OCI-LY7 (cell line): ENCODE measurements at regions not wholly inside any gene's neighbourhood (a gene's known extent, or its start where the extent isn't known, plus 50 kb on each side); places are given as distances from the start of the nearest gene placed in this dataset.

Experiments
- BruUV-seq: library from RNA; stranded (reverse); fragments of 400-500 nt; replicated peaks from 2 replicates; lab custom pipeline; 2021; lab: Mats Ljungman, UMichigan
- CTCF ChIA-PET: fragments of 300-600 bp; sonication (Branson Sonifier 250); formaldehyde crosslinking; loops from one replicate; lab custom pipeline; 2022; ENCODE audit warnings: antibody characterized with exemption; ENCODE audit not compliant: unreplicated experiment; lab: Charles Lee
- POLR2A ChIA-PET: fragments of 300-600 bp; sonication (Branson Sonifier 250); formaldehyde crosslinking; loops from one replicate; lab custom pipeline; 2022; ENCODE audit warnings: antibody characterized with exemption; lab: Charles Lee
- DNase-seq: peaks from one replicate; pipeline ENCODE4 v3.0.0-alpha.2; 2015; ENCODE audit warnings: low spot score
- H2AFZ ChIP-seq: fragments of 200-600 bp; sonication (generic), shearing (Covaris generic); 2 replicates; pipeline ENCODE4 v1.6.1; 2014; ENCODE audit warnings: mild to moderate bottlenecking, antibody characterized with exemption, low read length, moderate library complexity
- H3K27ac ChIP-seq: fragments of 200-600 bp; sonication (generic); 2 replicates; pipeline ENCODE4 v1.5.1; 2014; ENCODE audit warnings: mixed run types, low read depth, mild to moderate bottlenecking, moderate library complexity, low read length, inconsistent platforms; ENCODE audit not compliant: poor library complexity, severe bottlenecking
- H3K36me3 ChIP-seq: fragments of 200-600 bp; sonication (generic); 2 replicates; pipeline ENCODE4 v1.6.1; 2014; ENCODE audit warnings: mild to moderate bottlenecking, antibody characterized with exemption, low read length, moderate library complexity, mixed read lengths; ENCODE audit not compliant: insufficient read depth
- H3K4me1 ChIP-seq: fragments of 200-600 bp; sonication (generic); 2 replicates; pipeline ENCODE4 v1.5.1; 2014; ENCODE audit warnings: mild to moderate bottlenecking, low read length; ENCODE audit not compliant: insufficient read depth, poor library complexity, severe bottlenecking
- H3K4me2 ChIP-seq: fragments of 200-600 bp; sonication (generic); 2 replicates; pipeline ENCODE4 v1.6.1; 2014; ENCODE audit warnings: mild to moderate bottlenecking, low read length
- H3K4me3 ChIP-seq: fragments of 200-600 bp; sonication (generic); 2 replicates; pipeline ENCODE4 v1.5.1; 2014; ENCODE audit warnings: mild to moderate bottlenecking, low read depth, low read length; ENCODE audit not compliant: poor library complexity, severe bottlenecking
- H3K79me2 ChIP-seq: fragments of 200-600 bp; sonication (generic); 2 replicates; pipeline ENCODE4 v1.6.1; 2016; ENCODE audit warnings: low read depth, mild to moderate bottlenecking, low read length, moderate library complexity, mixed read lengths; ENCODE audit not compliant: insufficient read depth
- H3K9me2 ChIP-seq: fragments of 200-600 bp; sonication (generic); 2 replicates; pipeline ENCODE4 v1.6.1; 2016; ENCODE audit warnings: mild to moderate bottlenecking, low read length, mixed read lengths; ENCODE audit not compliant: insufficient read depth
- H3K9me3 ChIP-seq: fragments of 200-600 bp; sonication (generic); 2 replicates; pipeline ENCODE4 v1.6.1; 2014; ENCODE audit warnings: mild to moderate bottlenecking, mixed run types, low read length, mixed read lengths
- H4K20me1 ChIP-seq: fragments of 200-600 bp; sonication (generic); 2 replicates; pipeline ENCODE4 v1.6.1; 2014; ENCODE audit warnings: mild to moderate bottlenecking, antibody characterized with exemption, low read length, moderate library complexity, mixed read lengths; ENCODE audit not compliant: insufficient read depth
- CTCF ChIP-seq: fragments of 200-600 bp; sonication (generic); conservative IDR thresholded peaks from 2 replicates; pipeline ENCODE4 v1.5.1; 2014; ENCODE audit warnings: mild to moderate bottlenecking, antibody characterized with exemption, low read length, moderate library complexity, mixed read lengths
- EZH2phosphoT487 ChIP-seq: fragments of 200-600 bp; sonication (generic); IDR thresholded peaks from 2 replicates; pipeline ENCODE4 v1.6.1; 2018; ENCODE audit warnings: low read depth, borderline replicate concordance, mild to moderate bottlenecking, mixed run types, antibody characterized with exemption, low read length, moderate library complexity, mixed read lengths
- intact Hi-C: fragments of 100-400 bp; cut with micrococcal nuclease; formaldehyde crosslinking; loops from one replicate; pipeline ENCODE4 v1.10.0; 2022; ENCODE audit not compliant: unreplicated experiment

GRCh38 chr4:130486186-130486585 lies 1390.2 kb downstream of the C4orf33 start:
- Histone ChIP-seq H4K20me1 (no peaks in the 10 kb centered on the region), H2AFZ (no peak overlapping the region), H3K79me2 (no peaks in the 10 kb centered on the region), H3K9me3 (no peaks in the 10 kb centered on the region), H3K36me3 (no peaks in the 10 kb centered on the region), H3K9me2 (no peaks in the 10 kb centered on the region), H3K4me1 (no peaks in the 10 kb centered on the region), H3K4me2 (no peak overlapping the region), H3K4me3 (no peak overlapping the region), H3K27ac (no peak overlapping the region)
- BruUV-seq: no TSS peak
- DNase-seq: no peak
- intact Hi-C loops: no loop called here
- ChIA-PET CTCF (no interaction called here), POLR2A (interaction anchor here (0.6 to 1.3 kb wide), 3 partner anchors 12 to 217 kb away, joined by 3 to 4 read pairs (median 4); no protein-coding TSS in a partner anchor)
- TF ChIP-seq CTCF: no peak

- Histone ChIP-seq H3K36me3 (no peaks in the 10 kb centered on the region), H3K9me3 (0 out of 2 replicates have a peak, but pooled peaks cover 2% of the 10 kb centered on the region), H3K9me2 (no peaks in the 10 kb centered on the region), H3K27ac (no peak overlapping the region), H3K4me3 (no peak overlapping the region), H2AFZ (no peak overlapping the region), H3K4me2 (no peak overlapping the region), H3K4me1 (no peaks in the 10 kb centered on the region), H4K20me1 (no peaks in the 10 kb centered on the region), H3K79me2 (no peaks in the 10 kb centered on the region)
- intact Hi-C loops: no loop called here
- POLR2A ChIA-PET: interaction anchor here (1.0 kb wide), 1 partner anchor 12 kb away, joined by 3 read pairs; no protein-coding TSS in a partner anchor
- CTCF ChIA-PET: no interaction called here
- BruUV-seq: no TSS peak
- TF ChIP-seq CTCF: no peak
- TF ChIP-seq EZH2phosphoT487: no peak
- no peak for DNase-seq
Observed at GRCh38 chr4:130486841-130487240, 1390.9 kb downstream of the C4orf33 start.

GRCh38 chr4:130510661-130511060 lies 1414.7 kb downstream of the C4orf33 start:
- DNase-seq: peak; percentile 1
- no peak overlapping the region for H3K4me2 ChIP-seq
- H3K9me3 ChIP-seq: no peaks in the 10 kb centered on the region
- ChIA-PET POLR2A (interaction anchor here (0.6 to 1.5 kb wide), 3 partner anchors 9 to 36 kb away, joined by 3 to 4 read pairs (median 3); no protein-coding TSS in a partner anchor), CTCF (no interaction called here)
- no peaks in the 10 kb centered on the region for H3K79me2 ChIP-seq
- H4K20me1 ChIP-seq: no peaks in the 10 kb centered on the region
- H3K4me1 ChIP-seq: no peaks in the 10 kb centered on the region
- H3K9me2 ChIP-seq: no peaks in the 10 kb centered on the region
- no peak overlapping the region for H3K27ac ChIP-seq
- no peak overlapping the region for H2AFZ ChIP-seq
- TF ChIP-seq EZH2phosphoT487: no peak
- TF ChIP-seq CTCF: no peak
- no peak overlapping the region for H3K4me3 ChIP-seq
- BruUV-seq: no TSS peak
- intact Hi-C loops: no loop called here
- H3K36me3 ChIP-seq: no peaks in the 10 kb centered on the region
